Sigmoid colon (tissue), 4 donors: ENCODE measurements at regions not wholly inside any gene's neighbourhood (a gene's known extent, or its start where the extent isn't known, plus 50 kb on each side); places are given as distances from the start of the nearest gene placed in this dataset.

Experiments used
- EP300 ChIP-seq, 4 donors: sonication (generic); formaldehyde crosslinking; IDR thresholded peaks; one replicate each; pipeline ENCODE4 v1.6.1; 2017; ENCODE audit warnings: antibody characterized with exemption in 4 of 4
- POLR2A ChIP-seq, 2 donors: fragments of 450-650 bp; IDR thresholded peaks; one replicate each; pipeline ENCODE4 v1.6.1; 2016; ENCODE audit warnings: antibody characterized with exemption in 2 of 2, mild to moderate bottlenecking in 2 of 2, moderate library complexity in 2 of 2
- POLR2AphosphoS5 ChIP-seq, 4 donors: sonication (generic); formaldehyde crosslinking; IDR thresholded peaks; one replicate each; pipeline ENCODE4 v1.6.1; 2017; ENCODE audit warnings: antibody characterized with exemption in 4 of 4
- TF ChIP-seq, protein P1 (sequence below), 4 experiments: fragments of 450-650 bp in 3 of 4; fragments of 200-600 bp in 1 of 4; IDR thresholded peaks; one replicate each; pipeline ENCODE4 v1.5.1; 2016 to 2019; ENCODE audit warnings: antibody characterized with exemption in 4 of 4, mild to moderate bottlenecking in 3 of 4, moderate library complexity in 2 of 4

DNA sequence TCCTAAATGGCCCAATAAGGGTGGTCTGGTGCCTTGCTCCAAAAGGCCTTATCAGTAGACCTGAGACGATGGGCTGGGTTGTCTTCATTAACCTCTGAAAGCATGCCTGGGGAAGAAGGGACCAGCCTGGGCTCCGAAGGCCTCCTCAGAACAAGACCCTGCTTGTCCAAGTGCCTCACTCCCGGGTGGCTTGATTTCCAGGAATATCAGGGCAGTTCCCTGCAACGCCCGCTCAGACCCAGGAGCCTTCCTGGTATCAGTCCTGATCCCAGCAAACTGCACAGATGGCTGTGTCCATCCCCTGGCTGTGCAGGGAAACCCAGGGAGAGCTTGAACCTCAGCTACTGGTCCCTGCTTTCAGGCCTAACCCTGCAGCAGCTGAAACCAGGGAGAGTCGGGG lies 49.9 kb upstream of the CUX1 start:
- TF ChIP-seq, protein P1, sequence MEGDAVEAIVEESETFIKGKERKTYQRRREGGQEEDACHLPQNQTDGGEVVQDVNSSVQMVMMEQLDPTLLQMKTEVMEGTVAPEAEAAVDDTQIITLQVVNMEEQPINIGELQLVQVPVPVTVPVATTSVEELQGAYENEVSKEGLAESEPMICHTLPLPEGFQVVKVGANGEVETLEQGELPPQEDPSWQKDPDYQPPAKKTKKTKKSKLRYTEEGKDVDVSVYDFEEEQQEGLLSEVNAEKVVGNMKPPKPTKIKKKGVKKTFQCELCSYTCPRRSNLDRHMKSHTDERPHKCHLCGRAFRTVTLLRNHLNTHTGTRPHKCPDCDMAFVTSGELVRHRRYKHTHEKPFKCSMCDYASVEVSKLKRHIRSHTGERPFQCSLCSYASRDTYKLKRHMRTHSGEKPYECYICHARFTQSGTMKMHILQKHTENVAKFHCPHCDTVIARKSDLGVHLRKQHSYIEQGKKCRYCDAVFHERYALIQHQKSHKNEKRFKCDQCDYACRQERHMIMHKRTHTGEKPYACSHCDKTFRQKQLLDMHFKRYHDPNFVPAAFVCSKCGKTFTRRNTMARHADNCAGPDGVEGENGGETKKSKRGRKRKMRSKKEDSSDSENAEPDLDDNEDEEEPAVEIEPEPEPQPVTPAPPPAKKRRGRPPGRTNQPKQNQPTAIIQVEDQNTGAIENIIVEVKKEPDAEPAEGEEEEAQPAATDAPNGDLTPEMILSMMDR (IDR thresholded peaks at IDR 0.05): no peak
- TF ChIP-seq POLR2AphosphoS5 (IDR thresholded peaks at IDR 0.05) (no peak), POLR2A (IDR thresholded peaks at IDR 0.05) (no peak), EP300 (IDR thresholded peaks at IDR 0.05) (no peak)
